HL-60/S4 treated with retinoic acid at 250 ng/mL for 4 days and 3 days (cell line): ENCODE measurements at regions not wholly inside any gene's neighbourhood (a gene's known extent, or its start where the extent isn't known, plus 50 kb on each side); places are given as distances from the start of the nearest gene placed in this dataset.
"Not testable (repeated sequence)": the region's sequence is repeated elsewhere in the genome, so short reads cannot be mapped to it uniquely, and the experiment has no call there.

ENCODE experiments used
- in situ Hi-C: fragments of 300-500 bp; cut with MboI; formaldehyde crosslinking; loops from 2 replicates; pipeline ENCODE4 v1.7.0; 2022; ENCODE audit warnings: low sequenced_read_pairs

- in situ Hi-C loops = not testable (repeated sequence)
These were observed 51.8 kb upstream of the SLC39A8 start for GRCh38 chr4:102397056-102397455.

- in situ Hi-C loops = no loop called here
These were observed 53.7 kb upstream of the SLC39A8 start for GRCh38 chr4:102399021-102399420.

GRCh38 chr4:102400898-102401297 lies 55.6 kb upstream of the SLC39A8 start:
- in situ Hi-C loops = no loop called here

- in situ Hi-C loops = no loop called here
These were observed 56.9 kb upstream of the SLC39A8 start for GRCh38 chr4:102402223-102402622.

GRCh38 chr4:102403116-102403515 lies 57.8 kb upstream of the SLC39A8 start:
- in situ Hi-C loops = no loop called here

- in situ Hi-C loops = no loop called here
These were observed 59.2 kb upstream of the SLC39A8 start for GRCh38 chr4:102404431-102404969.

GRCh38 chr4:102405821-102406401 lies 60.6 kb upstream of the SLC39A8 start:
- in situ Hi-C loops = no loop called here

GRCh38 chr4:102410884-102411283 lies 65.6 kb upstream of the SLC39A8 start:
- in situ Hi-C loops = not testable (repeated sequence)

GRCh38 chr4:102411408-102411807 lies 66.1 kb upstream of the SLC39A8 start:
- in situ Hi-C loops = no loop called here

GRCh38 chr4:102416765-102417164 lies 71.5 kb upstream of the SLC39A8 start:
- in situ Hi-C loops = no loop called here

- in situ Hi-C loops = no loop called here
These were observed 75.5 kb upstream of the SLC39A8 start for GRCh38 chr4:102420563-102421398.

GRCh38 chr4:102422843-102423242 lies 77.6 kb upstream of the SLC39A8 start:
- in situ Hi-C loops = no loop called here

- in situ Hi-C loops = no loop called here
These were observed 77.8 kb upstream of the NFKB1 start for GRCh38 chr4:102423375-102423774.

GRCh38 chr4:102427371-102427998 lies 73.7 kb upstream of the NFKB1 start:
- in situ Hi-C loops = loop anchor here (25.0 kb wide), 2 partner anchors 185 to 585 kb away; partner anchors contain the start of gene SLC9B1

GRCh38 chr4:102428122-102428521 lies 73.0 kb upstream of the NFKB1 start:
- in situ Hi-C loops = loop anchor here (25.0 kb wide), 2 partner anchors 184 to 584 kb away; partner anchors contain the start of gene SLC9B1

GRCh38 chr4:102429553-102429952 lies 71.6 kb upstream of the NFKB1 start:
- in situ Hi-C loops = loop anchor here (25.0 kb wide), 2 partner anchors 183 to 583 kb away; partner anchors contain the start of gene SLC9B1

GRCh38 chr4:102430461-102430910 lies 70.7 kb upstream of the NFKB1 start:
- in situ Hi-C loops = loop anchor here (25.0 kb wide), 2 partner anchors 182 to 582 kb away; partner anchors contain the start of gene SLC9B1

- in situ Hi-C loops = loop anchor here (25.0 kb wide), 2 partner anchors 181 to 581 kb away; partner anchors contain the start of gene SLC9B1
These were observed 69.6 kb upstream of the NFKB1 start for GRCh38 chr4:102431608-102431961.

GRCh38 chr4:102437111-102437510 lies 64.0 kb upstream of the NFKB1 start:
- in situ Hi-C loops = loop anchor here (25.0 kb wide), 2 partner anchors 175 to 575 kb away; partner anchors contain the start of gene SLC9B1

GRCh38 chr4:102438396-102439235 lies 62.5 kb upstream of the NFKB1 start:
- in situ Hi-C loops = loop anchor here (25.0 kb wide), 2 partner anchors 174 to 574 kb away; partner anchors contain the start of gene SLC9B1
